ENCODE measurements at regions not wholly inside any gene's neighbourhood (a gene's known extent, or its start where the extent isn't known, plus 50 kb on each side); places are given as distances from the start of the nearest gene placed in this dataset.

- TF ChIP-seq POLR2A (IDR thresholded peaks at IDR 0.05) (no peak), CTCF (IDR thresholded peaks at IDR 0.05) (no peak), EP300 (IDR thresholded peaks at IDR 0.05) (no peak), POLR2AphosphoS5 (IDR thresholded peaks at IDR 0.05) (no peak)
Observed at GRCh38 chr3:168552251-168552650, 456.5 kb upstream of the GOLIM4 start.

All from suprapubic skin (tissue), 4 donors.